GM19395 (cell line): ENCODE measurements at regions not wholly inside any gene's neighbourhood (a gene's known extent, or its start where the extent isn't known, plus 50 kb on each side); places are given as distances from the start of the nearest gene placed in this dataset.

ENCODE experiments used
- ATAC-seq: cut with Tn5 transposase; IDR thresholded peaks from one replicate; pipeline ENCODE4 v1.9.1; 2021; ENCODE audit warnings: mild to moderate bottlenecking, moderate library complexity; ENCODE audit not compliant: unreplicated experiment

GRCh38 chr5:115072266-115073064 is 97.2 kb downstream of the TRIM36 start:
- no peak for ATAC-seq

GRCh38 chr5:115070737-115071136 is 99.0 kb downstream of the TRIM36 start:
- no peak for ATAC-seq

- peak; percentile 48 for ATAC-seq
Measured at GRCh38 chr5:115069087-115069968, 100.4 kb downstream of the TRIM36 start.

- peak; percentile 79 for ATAC-seq
Measured at GRCh38 chr5:115068239-115069086, 101.2 kb downstream of the TRIM36 start.

GRCh38 chr5:115064380-115064779 is 105.3 kb downstream of the TRIM36 start:
- ATAC-seq = no peak

GRCh38 chr5:115054387-115054951 is 115.2 kb downstream of the TRIM36 start:
- ATAC-seq = no peak

- ATAC-seq = no peak
Measured at GRCh38 chr5:115052948-115053347, 116.8 kb downstream of the TRIM36 start.

GRCh38 chr5:115050866-115051265 is 118.8 kb downstream of the TRIM36 start:
- no peak for ATAC-seq

- ATAC-seq = no peak
Measured at GRCh38 chr5:115033861-115034260, 135.8 kb downstream of the TRIM36 start.

- no peak for ATAC-seq
Measured at GRCh38 chr5:115028557-115028956, 141.2 kb downstream of the TRIM36 start.

- no peak for ATAC-seq
Measured at GRCh38 chr5:115024922-115025321, 144.8 kb downstream of the TRIM36 start.

- ATAC-seq = no peak
Measured at GRCh38 chr5:115022303-115022702, 147.4 kb downstream of the TRIM36 start.

GRCh38 chr5:115016646-115017045 is 153.1 kb downstream of the TRIM36 start:
- ATAC-seq = no peak

- ATAC-seq = no peak
Measured at GRCh38 chr5:114999176-114999575, 170.5 kb downstream of the TRIM36 start.

- no peak for ATAC-seq
Measured at GRCh38 chr5:114989512-114989911, 180.2 kb downstream of the TRIM36 start.

- ATAC-seq = no peak
Measured at GRCh38 chr5:114988096-114988495, 181.6 kb downstream of the TRIM36 start.

GRCh38 chr5:114984796-114985195 is 184.9 kb downstream of the TRIM36 start:
- no peak for ATAC-seq

- ATAC-seq = no peak
Measured at GRCh38 chr5:114981111-114981510, 188.6 kb downstream of the TRIM36 start.

- ATAC-seq = peak; percentile 61
Measured at GRCh38 chr5:114977979-114978573, 191.6 kb downstream of the TRIM36 start.

- ATAC-seq = no peak
Measured at GRCh38 chr5:114969482-114969881, 200.2 kb downstream of the TRIM36 start.
